ENCODE measurements at regions not wholly inside any gene's neighbourhood (a gene's known extent, or its start where the extent isn't known, plus 50 kb on each side); places are given as distances from the start of the nearest gene placed in this dataset.
A peak's percentile ranks its signal among the peaks of the same experiment; 100 is the strongest.

DNA sequence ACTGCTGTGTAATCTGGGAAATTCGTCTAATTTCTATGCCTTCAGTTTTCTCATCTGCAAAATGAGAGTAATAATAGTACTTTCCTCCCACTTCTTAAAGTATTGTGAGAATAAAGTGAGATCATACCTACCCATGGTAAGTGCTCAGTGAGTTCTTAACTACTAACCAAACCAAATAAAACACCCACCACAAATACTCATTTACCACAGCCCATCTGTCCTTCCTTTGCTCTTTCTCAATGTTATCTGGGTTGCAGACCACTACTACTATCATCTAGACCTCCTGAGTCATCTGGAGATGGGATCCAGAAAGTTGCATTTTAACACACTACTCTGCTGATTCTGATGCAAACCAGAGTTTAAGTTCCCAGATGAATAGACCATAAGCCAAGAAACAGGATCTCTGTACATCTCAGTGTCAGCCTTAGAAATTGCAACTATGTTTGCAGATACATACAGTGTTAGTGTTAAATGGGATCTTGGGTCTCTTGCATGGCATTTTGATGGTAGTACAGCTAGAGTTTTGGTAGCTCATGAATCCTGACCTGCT, 105.4 kb upstream of the ATP10B start:
- ATAC-seq (ENCODE audit: low FRiP score in 2 of 2) (no peak), DNase-seq (no peak)
- TF ChIP-seq, protein P1, sequence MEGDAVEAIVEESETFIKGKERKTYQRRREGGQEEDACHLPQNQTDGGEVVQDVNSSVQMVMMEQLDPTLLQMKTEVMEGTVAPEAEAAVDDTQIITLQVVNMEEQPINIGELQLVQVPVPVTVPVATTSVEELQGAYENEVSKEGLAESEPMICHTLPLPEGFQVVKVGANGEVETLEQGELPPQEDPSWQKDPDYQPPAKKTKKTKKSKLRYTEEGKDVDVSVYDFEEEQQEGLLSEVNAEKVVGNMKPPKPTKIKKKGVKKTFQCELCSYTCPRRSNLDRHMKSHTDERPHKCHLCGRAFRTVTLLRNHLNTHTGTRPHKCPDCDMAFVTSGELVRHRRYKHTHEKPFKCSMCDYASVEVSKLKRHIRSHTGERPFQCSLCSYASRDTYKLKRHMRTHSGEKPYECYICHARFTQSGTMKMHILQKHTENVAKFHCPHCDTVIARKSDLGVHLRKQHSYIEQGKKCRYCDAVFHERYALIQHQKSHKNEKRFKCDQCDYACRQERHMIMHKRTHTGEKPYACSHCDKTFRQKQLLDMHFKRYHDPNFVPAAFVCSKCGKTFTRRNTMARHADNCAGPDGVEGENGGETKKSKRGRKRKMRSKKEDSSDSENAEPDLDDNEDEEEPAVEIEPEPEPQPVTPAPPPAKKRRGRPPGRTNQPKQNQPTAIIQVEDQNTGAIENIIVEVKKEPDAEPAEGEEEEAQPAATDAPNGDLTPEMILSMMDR (IDR thresholded peaks at IDR 0.05), result no peak
- TF ChIP-seq EP300 (IDR thresholded peaks at IDR 0.05), result no peak
- TF ChIP-seq POLR2A (IDR thresholded peaks at IDR 0.05), result no peak
- TF ChIP-seq POLR2AphosphoS5 (IDR thresholded peaks at IDR 0.05), result no peak
- Histone ChIP-seq H3K4me1 (no peaks in the 10 kb centered on the region), H3K4me3 (no peak overlapping the region), H3K27me3 (no peaks in the 10 kb centered on the region), H3K9me3 (no peaks in the 10 kb centered on the region), H3K36me3 (no peaks in the 10 kb centered on the region), H3K27ac (no peak overlapping the region)
- WGBS, 2 donors, result 64 to 90% methylated on average over 1 of the region's 1 CpG

DNA sequence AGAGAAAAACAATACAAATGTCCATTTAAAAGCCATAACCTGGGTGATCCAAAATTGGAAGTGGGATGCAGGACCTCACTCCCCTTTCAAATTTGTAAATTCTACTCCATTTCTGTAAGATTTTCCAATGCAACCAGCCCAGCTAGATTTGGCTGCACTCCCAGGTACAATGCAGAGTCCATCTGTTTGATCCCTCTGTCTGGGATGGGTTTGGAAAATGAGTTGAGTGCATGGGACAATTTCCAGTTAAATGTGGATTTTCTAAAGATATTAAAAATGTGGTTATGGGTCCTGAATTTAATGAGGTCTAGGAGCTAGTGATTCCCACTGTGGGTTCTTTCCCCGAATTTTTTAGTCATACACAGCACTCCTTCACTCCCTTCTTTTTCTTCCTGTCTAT, 104.0 kb upstream of the ATP10B start:
- no peak for DNase-seq
- 67 to 75% methylated on average over 1 of the region's 1 CpG for WGBS, 2 donors
- Histone ChIP-seq H3K4me1 (no peaks in the 10 kb centered on the region), H3K4me3 (no peak overlapping the region), H3K27me3 (no peaks in the 10 kb centered on the region), H3K9me3 (no peaks in the 10 kb centered on the region), H3K36me3 (no peaks in the 10 kb centered on the region), H3K27ac (no peak overlapping the region)
- no peak for ATAC-seq (ENCODE audit: low FRiP score in 2 of 2)
- TF ChIP-seq EP300 (IDR thresholded peaks at IDR 0.05) (no peak), POLR2AphosphoS5 (IDR thresholded peaks at IDR 0.05) (no peak), POLR2A (IDR thresholded peaks at IDR 0.05) (no peak)
- TF ChIP-seq, protein P1 (IDR thresholded peaks at IDR 0.05), result no peak

DNA sequence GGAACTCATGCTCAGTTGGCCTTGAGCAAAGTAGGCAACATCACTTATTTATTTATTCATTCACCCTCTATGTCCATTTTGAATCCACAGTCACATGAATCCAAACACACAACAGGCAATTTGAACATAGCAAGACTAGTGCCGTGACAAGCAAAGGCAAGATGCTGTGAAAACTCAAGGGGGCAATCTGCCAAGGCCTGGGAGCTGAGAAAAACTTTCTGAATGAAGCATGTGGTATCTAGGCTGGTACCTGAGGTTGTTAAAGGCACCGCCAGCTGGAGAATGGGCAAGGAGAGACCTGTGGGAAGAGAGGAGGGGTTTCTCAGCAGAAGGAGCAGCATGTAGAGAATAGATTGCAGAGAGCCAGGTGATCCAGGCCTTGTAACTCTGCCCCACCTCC, 98.3 kb upstream of the ATP10B start:
- TF ChIP-seq POLR2A (IDR thresholded peaks at IDR 0.05) (no peak), EP300 (IDR thresholded peaks at IDR 0.05) (no peak), POLR2AphosphoS5 (IDR thresholded peaks at IDR 0.05) (no peak)
- TF ChIP-seq, protein P1 (IDR thresholded peaks at IDR 0.05), result no peak
- Histone ChIP-seq H3K4me3 (no peak overlapping the region), H3K27me3 (no peaks in the 10 kb centered on the region), H3K4me1 (no peaks in the 10 kb centered on the region), H3K36me3 (no peaks in the 10 kb centered on the region), H3K27ac (no peak overlapping the region), H3K9me3 (peaks cover 0 to 4% (median 0%) of the 10 kb centered on the region in 4 donors)
- no peak for DNase-seq
- WGBS, 2 donors, result 60 to 84% methylated on average over 2 of the region's 2 CpGs
- no peak for ATAC-seq (ENCODE audit: low FRiP score in 2 of 2)

DNA sequence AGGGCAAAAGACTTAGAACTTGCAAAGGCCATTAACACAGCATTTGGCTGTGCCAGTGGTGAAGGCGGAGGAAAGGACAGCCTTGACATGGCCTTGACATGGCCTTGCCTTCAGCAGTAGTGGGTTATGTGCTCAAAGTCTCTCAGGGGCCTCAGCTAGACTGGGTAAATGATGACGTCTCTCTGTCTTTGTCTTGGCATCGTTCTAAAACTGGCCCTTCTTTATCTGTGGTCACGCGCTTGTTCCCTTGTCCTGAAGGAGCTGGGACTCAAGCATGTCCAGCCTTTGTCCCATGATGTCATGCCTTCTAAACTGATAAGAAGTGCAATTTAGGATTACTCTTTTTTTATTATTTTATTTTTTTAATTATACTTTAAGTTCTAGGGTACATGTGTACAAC, 88.7 kb upstream of the ATP10B start:
- H3K36me3 ChIP-seq, result no peaks in the 10 kb centered on the region
- no peak for TF ChIP-seq POLR2AphosphoS5 (IDR thresholded peaks at IDR 0.05)
- TF ChIP-seq, protein P1 (IDR thresholded peaks at IDR 0.05), result no peak
- no peak for TF ChIP-seq POLR2A (IDR thresholded peaks at IDR 0.05)
- no peak for TF ChIP-seq EP300 (IDR thresholded peaks at IDR 0.05)
- no peak overlapping the region for H3K27ac ChIP-seq
- H3K4me1 ChIP-seq, result peaks cover 0 to 9% (median 0%) of the 10 kb centered on the region in 4 donors
- 92 to 95% methylated on average over 5 of the region's 5 CpGs for WGBS, 2 donors
- no peak overlapping the region for H3K4me3 ChIP-seq
- H3K9me3 ChIP-seq, result peaks cover 0 to 3% (median 0%) of the 10 kb centered on the region in 4 donors
- no peak for ATAC-seq (ENCODE audit: low FRiP score in 2 of 2)
- no peak for DNase-seq
- no peaks in the 10 kb centered on the region for H3K27me3 ChIP-seq

DNA sequence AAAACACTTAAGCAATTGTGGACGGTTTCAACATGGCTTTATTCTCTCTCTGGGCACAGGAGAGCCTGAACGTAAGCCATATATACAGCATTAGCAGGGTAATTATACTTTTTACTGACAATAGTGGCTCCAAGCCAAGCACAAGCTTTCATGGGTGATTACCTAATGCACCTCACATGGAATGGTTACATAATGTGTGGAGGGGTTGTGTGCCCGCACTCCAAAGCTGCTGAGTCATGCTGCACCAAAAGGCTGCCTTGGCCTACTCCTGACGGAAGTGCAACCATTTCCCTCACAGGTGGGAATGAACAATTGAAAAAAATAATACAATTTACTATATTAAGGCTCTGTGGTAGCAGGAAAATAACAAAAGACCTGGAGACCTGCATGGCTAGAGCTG, 86.5 kb upstream of the ATP10B start:
- H3K27me3 ChIP-seq, result no peaks in the 10 kb centered on the region
- WGBS, 2 donors, result 35 to 53% methylated on average over 4 of the region's 4 CpGs
- DNase-seq, result peak in 1 of 2 donors; percentile 78
- no peak overlapping the region for H3K27ac ChIP-seq
- no peak overlapping the region for H3K4me3 ChIP-seq
- peak; percentile 45 to 57 for ATAC-seq (ENCODE audit: low FRiP score in 2 of 2)
- peaks cover 0 to 3% (median 0%) of the 10 kb centered on the region in 4 donors for H3K9me3 ChIP-seq
- TF ChIP-seq EP300 (IDR thresholded peaks at IDR 0.05) (peak in 1 of 4 donors; percentile 71), POLR2AphosphoS5 (IDR thresholded peaks at IDR 0.05) (peak; percentile 46 to 58), POLR2A (IDR thresholded peaks at IDR 0.05) (no peak)
- TF ChIP-seq, protein P1 (IDR thresholded peaks at IDR 0.05), result no peak
- no peaks in the 10 kb centered on the region for H3K36me3 ChIP-seq
- H3K4me1 ChIP-seq, result peaks cover 0 to 9% (median 0%) of the 10 kb centered on the region in 4 donors

Data from upper lobe of left lung (tissue), 6 donors.